Left kidney (tissue), 1 donor: ENCODE measurements at regions not wholly inside any gene's neighbourhood (a gene's known extent, or its start where the extent isn't known, plus 50 kb on each side); places are given as distances from the start of the nearest gene placed in this dataset.
"Not testable (repeated sequence)": the region's sequence is repeated elsewhere in the genome, so short reads cannot be mapped to it uniquely, and the experiment has no call there.

Experiments used
- DNase-seq: peaks from one replicate; pipeline ENCODE4 v3.0.0-alpha.2; 2013

GRCh38 chr1:199799116-199799515, 228.4 kb upstream of the NR5A2 start:
- DNase-seq, result no peak

GRCh38 chr1:199804526-199804925, 223.0 kb upstream of the NR5A2 start:
- DNase-seq, result no peak

DNA sequence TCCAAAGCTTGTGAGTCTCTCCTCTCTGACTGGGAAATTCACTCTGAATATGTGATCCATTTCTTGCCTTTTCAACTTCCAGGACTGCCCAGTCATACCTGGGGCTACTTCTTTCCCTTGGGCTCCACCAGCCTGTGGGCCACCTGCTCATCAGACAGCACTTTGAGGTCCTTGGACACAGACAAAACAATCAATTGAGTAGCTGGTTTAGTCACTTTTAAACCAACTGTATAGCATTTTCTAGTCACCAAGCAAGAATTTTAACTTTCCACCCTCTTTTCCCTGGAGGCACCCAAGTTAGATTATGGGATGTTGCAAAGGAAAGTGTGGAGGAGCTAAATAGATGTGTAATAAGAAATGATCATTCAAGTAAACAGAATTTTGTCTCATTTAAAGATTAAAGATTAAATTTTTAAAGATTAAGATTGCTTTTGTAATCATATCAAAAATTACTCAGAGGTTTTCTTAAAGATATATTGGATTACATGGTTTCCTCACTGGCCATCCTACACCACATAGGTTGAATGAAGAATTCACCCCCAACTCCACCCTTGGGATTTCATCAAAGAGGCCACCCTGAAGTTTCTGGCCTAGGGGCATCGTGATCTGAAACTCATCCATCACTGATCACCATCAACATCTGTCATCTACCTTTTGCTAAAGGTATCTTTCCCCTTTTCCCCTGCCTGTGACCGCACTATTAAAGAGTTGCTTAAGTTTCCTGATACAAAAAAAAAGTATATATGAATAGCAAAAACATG, 219.2 kb upstream of the NR5A2 start:
- DNase-seq, result no peak

DNA sequence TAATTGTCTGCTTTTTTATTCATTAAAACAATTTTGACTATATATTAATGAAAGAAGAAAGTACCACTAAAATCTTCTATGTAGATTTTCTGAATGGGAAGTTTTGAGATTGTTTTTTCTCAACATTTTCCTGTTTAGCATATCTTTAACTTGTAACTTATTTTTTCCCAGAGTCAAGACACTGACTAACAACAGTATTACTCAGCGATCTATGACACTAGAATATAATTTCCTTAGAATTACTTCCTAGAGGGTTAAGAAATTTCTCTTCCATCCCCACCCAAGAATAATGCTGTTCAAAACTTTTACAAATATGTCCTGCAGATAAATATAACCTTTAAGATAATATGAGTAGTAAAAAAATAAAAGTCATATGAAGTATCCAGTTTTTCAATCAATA, 218.2 kb upstream of the NR5A2 start:
- DNase-seq, result no peak

DNA sequence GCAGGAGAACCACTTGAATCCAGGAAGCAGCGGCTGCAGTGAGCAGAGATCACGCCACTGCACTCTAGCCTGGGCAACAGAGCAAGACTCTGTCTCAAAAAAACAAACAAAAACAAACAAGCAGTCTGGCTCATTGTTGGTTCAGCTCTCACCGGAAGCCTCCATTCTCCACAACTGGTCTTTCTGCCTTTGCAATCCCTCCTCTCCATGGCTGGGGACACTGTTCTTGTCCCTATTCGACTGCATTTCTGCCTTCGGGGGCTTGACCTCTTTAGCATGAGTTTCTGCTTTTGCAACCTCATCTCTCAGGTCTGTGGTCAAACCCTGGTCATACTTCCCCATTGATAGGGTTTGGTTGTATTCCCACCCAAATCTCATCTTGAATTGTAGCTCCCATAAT, 216.3 kb upstream of the NR5A2 start:
- DNase-seq, result no peak

GRCh38 chr1:199813198-199813597, 214.3 kb upstream of the NR5A2 start:
- no peak for DNase-seq

- DNase-seq, result no peak
Measured at GRCh38 chr1:199815947-199816346, 211.6 kb upstream of the NR5A2 start.

- DNase-seq, result no peak
Measured at GRCh38 chr1:199817266-199817665, 210.2 kb upstream of the NR5A2 start.

DNA sequence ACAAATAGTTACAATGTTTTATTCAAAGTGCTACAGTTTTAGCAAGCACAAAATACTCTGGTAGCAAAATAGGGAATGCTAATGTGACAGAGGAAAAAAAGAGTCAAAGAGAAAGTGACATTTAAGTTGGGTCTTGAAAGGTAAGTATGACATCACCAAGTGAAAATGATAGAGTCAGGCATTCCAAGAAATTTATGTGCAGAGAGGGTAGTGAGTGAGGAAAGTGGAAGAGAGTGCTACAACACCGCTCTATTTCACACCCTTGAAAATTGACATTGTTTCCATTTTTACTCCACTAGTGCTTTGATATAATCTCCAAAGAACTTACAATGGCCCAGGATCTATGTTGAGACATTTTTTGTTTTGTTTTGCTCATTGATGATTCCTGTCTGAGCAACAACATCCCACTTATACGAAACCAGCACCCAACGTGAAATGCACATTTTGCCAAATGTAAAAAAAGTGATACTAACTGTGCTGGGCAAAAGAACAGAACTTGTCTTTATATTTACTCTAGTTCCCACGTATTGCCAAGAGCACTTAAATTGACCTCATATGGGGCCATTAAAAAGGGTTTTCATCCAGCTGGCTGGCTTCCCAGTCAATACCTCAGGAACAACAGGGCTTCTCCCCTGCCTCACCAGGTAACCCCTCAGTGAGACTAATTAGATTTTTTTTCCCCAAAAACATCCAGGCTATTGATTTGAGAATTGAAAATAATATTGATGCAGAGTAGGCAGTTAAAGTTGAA, 206.3 kb upstream of the NR5A2 start:
- DNase-seq, result no peak

DNA sequence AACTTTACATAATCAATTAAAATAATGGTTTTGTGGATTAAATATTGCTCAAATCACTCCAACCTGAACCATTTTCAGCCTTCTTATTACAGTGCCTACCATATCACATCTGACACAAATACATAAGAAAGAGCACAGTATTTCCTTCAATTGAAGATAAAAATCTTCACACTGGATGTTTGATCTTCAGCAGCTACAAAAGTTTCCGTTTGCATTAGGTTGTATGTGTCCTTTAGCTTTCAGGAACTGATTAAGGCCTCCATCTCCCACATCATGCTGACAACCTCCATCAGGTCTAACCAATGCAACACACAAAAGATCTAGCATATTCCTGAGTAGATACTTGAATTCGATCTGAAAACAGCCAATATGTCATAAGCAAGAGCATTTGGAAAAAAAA, 195.1 kb upstream of the NR5A2 start:
- DNase-seq, result no peak

DNA sequence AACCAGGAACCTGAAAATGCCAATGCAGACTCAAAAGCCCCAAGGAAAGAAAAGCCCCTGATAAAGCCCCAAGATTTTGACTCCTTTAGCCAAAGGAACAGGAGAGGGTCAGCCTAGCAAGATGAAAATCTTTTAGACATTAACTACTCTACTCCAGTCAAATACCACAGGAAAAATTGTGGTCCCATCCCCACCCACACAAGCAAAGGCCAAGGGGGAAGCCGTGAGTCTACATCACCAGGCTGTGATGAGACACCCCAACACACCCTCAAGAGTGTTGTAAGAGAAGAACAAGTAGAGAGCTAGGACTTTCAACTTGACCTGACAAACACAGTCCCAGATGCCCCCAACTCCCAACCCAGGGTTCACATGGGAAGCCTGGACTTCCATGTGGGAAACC, 192.8 kb upstream of the NR5A2 start:
- DNase-seq, result no peak

- DNase-seq, result no peak
Measured at GRCh38 chr1:199836430-199836829, 191.1 kb upstream of the NR5A2 start.

DNA sequence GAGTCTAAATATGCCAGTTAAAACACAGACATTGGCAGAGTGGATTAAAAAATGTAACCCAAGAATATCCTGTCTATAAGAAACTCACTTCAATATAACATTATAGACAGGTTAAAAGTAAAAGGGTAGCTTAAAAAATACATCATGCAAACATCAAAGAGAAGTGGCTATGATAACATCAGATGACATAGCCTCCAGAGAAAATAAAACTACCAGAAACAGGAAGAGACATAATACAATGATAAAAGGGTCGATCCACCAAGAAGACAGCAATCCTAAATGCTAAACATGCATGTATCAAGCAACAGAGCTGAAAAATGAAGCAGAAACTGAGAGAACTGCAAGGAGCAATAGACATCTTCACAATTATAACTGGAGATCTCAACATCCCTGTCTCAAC, 190.2 kb upstream of the NR5A2 start:
- DNase-seq, result no peak

- DNase-seq, result not testable (repeated sequence)
Measured at GRCh38 chr1:199839608-199840007, 187.9 kb upstream of the NR5A2 start.

DNA sequence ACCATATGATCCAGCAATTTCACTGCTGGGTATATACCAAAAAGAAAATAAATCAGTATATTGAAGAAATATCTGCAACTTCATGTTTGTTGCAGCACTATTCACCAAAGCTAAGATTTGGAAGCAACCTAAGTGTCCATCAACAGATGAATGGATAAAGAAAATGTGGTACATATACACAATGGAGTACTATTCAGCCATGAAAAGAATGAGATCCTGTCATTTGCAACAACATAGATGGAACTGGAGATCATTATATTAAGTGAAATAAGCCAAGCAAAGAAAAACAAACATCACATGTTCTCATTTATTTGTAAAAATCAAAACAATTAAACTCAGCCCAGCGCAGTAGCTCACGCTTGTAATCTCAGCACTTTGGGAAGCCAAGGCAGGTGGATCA, 184.4 kb upstream of the NR5A2 start:
- not testable (repeated sequence) for DNase-seq

DNA sequence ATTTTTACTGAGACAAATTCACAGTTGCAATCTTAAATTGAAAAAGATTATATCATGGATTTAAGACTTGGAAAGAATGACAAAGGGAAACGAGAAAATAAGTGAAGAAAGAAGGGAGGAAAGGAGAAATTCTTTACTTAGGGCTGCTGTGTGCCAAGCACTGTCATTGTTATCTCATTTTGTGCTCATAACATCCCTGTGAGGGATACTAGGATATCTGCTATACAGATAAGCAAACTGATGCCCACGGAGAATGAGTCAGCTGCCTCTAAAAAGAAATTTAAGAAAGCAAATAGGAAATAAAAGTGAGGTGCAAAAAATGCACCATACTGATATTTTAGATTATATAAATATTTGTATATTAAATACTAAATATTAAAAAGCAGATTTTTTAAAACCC, 183.6 kb upstream of the NR5A2 start:
- no peak for DNase-seq

GRCh38 chr1:199847021-199847420, 180.5 kb upstream of the NR5A2 start:
- DNase-seq, result no peak

DNA sequence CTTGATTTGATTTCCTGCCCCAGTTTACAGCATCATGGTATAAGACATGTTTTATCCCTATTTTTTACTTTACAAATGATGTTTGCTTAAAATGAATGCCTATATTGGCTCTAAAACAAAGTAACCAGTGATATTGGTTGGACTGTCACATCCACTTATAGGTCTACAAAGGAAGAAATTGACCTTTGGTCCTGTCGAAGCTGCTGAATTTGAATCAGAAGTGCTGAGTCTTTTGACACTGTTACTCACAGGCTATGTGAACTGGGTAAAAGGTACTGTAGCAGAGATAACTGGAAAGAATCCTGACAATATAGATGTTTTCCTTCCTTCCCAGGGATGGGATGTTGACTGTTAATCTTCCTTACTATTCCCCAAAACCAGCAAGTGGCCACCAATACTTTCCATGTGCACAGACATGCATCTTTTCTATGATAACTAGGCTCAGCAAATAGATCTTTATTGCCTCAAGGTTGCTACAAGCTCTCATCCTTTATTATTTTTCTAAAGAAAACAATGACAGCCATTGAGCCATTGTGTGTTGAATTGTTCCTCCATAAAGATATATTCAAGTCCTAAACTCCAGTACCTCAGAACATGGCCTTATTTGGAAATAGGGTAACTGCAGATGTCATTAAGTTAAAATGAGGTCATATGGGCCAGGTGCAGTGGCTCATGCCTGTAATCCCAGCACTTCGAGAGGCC, 175.9 kb upstream of the NR5A2 start:
- DNase-seq, result no peak

DNA sequence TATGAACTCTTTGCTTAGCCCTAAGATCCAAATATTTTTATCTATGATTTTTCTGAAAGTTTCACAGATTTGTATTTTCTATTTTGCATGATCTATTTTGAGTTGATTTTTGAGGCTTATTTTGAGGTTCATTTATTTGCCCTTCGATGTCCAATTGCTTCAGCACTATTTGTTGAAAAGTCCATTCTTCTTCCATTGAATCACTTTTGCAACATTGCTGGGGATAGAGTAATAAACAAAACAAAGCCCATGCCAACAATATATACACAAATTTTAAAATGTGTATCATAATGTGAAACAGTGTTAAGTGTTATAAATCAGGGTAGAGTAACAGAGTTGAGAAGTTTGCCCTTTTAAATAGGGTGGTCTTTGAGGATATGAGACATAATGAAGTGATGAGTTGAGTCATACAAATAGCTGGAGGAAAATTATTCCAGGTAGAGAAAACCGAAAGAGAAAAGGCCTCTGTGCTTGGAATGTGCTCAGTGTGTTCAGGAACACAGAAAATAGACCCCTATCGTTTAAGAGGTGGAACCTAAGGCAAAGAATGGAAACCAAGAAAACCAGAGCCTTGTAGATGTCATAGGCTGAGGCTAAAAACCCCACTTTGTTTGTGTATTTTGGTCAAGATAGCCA, 172.7 kb upstream of the NR5A2 start:
- DNase-seq, result no peak

- no peak for DNase-seq
Measured at GRCh38 chr1:199855580-199855979, 171.9 kb upstream of the NR5A2 start.

- no peak for DNase-seq
Measured at GRCh38 chr1:199856216-199856780, 171.2 kb upstream of the NR5A2 start.

GRCh38 chr1:199857108-199857507, 170.4 kb upstream of the NR5A2 start:
- DNase-seq, result no peak
